GM12865 (cell line): ENCODE measurements at regions not wholly inside any gene's neighbourhood (a gene's known extent, or its start where the extent isn't known, plus 50 kb on each side); places are given as distances from the start of the nearest gene placed in this dataset.

Source experiments
- DNase-seq: peaks from one replicate; pipeline ENCODE4 v3.0.0; 2010; ENCODE audit warnings: low read depth
- H3K4me3 ChIP-seq: 2 replicates; pipeline ENCODE4 v1.5.1; 2011; ENCODE audit warnings: mild to moderate bottlenecking, low read depth, low read length, control low read depth
- TF ChIP-seq, protein P1 (sequence below): IDR thresholded peaks from 2 replicates; pipeline ENCODE4 v1.5.1; 2011; ENCODE audit warnings: low read length, control low read depth, low read depth, inconsistent platforms; ENCODE audit not compliant: insufficient read depth; ENCODE audit errors: missing control alignments

DNA sequence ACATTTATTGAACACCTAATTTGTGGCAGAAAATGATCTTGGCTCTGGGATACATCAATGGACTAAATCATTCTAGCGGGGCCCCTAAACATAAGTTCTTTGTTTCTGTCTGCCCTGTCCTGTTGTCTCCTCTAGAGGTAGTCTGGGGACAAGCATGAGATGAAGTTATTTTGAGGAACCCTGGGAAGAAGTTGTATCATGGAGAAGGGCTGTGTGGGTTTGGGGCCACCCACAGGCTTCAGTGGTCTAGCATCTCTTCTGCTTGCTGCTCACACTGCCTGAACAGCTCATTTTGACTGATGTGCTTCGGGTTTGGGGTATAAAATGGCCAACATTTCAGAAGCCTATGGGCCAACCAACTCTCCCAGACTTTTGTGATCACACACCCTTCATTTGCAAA, 50.3 kb upstream of the OSBPL11 start:
- TF ChIP-seq, protein P1, sequence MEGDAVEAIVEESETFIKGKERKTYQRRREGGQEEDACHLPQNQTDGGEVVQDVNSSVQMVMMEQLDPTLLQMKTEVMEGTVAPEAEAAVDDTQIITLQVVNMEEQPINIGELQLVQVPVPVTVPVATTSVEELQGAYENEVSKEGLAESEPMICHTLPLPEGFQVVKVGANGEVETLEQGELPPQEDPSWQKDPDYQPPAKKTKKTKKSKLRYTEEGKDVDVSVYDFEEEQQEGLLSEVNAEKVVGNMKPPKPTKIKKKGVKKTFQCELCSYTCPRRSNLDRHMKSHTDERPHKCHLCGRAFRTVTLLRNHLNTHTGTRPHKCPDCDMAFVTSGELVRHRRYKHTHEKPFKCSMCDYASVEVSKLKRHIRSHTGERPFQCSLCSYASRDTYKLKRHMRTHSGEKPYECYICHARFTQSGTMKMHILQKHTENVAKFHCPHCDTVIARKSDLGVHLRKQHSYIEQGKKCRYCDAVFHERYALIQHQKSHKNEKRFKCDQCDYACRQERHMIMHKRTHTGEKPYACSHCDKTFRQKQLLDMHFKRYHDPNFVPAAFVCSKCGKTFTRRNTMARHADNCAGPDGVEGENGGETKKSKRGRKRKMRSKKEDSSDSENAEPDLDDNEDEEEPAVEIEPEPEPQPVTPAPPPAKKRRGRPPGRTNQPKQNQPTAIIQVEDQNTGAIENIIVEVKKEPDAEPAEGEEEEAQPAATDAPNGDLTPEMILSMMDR = no peak
- DNase-seq = no peak

GRCh38 chr3:125646581-125646980, 51.3 kb upstream of the OSBPL11 start:
- TF ChIP-seq, protein P1 = no peak
- no peak overlapping the region for H3K4me3 ChIP-seq
- no peak for DNase-seq

More for the DNA sequence above, 50.3 kb upstream of the OSBPL11 start:
- no peak overlapping the region for H3K4me3 ChIP-seq

DNA sequence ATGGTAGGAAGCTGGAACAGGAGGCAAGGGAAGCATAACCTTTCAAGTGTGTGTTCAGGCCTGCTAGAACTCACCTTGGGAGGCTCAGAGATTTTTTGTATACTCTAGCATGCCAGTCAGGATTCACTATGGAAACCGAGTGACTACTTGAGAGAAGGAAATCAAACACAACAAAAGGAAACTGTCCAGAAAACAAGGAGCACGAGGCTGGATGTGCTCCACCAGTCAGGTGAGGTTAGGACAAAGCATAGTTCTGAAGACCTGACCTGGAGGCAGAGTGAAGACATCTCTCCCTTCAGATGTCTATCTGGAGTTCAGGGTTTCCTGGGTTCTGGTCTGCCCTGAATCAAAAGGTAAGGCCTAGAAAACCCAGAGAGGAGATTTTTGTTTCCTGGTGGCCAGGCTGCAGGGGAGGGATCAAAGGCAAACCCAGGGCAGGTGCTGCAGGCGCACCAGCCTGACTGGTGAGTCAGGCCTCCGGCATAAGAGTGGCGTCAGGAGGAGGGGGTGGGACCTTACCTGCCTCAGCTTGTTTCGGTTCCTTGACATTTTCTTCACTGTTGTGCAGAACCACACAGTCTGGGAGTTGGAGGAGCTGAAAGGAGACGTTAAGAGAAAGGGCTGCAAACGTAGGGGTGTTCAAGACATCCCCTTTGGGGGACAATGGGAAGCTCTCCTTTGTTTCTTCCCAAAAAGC, 52.2 kb upstream of the OSBPL11 start:
- no peak overlapping the region for H3K4me3 ChIP-seq
- TF ChIP-seq, protein P1 = no peak
- no peak for DNase-seq

GRCh38 chr3:125651244-125651643, 55.9 kb upstream of the OSBPL11 start:
- TF ChIP-seq, protein P1 = no peak
- H3K4me3 ChIP-seq = no peak overlapping the region
- no peak for DNase-seq

DNA sequence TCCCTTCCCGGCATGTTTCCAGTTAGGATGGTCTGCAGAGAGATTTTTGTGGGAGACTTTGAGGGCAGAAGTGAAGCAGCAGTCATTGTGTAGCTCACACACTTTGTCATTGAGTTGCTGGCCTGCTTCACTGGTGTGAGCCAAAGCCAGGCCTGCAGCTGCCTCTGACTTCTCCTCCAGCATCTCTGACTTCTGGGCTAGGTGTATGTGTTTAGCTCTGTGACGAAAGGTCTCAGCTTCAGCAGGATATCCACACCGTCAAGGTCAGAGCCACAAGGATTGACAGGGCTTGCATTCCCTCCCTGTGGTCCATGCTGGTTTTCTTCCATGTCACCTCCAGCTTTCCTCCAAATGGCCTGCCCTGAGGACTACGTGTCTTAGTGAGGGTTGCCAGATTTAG, 57.1 kb upstream of the OSBPL11 start:
- TF ChIP-seq, protein P1 = no peak
- no peak for DNase-seq

DNA sequence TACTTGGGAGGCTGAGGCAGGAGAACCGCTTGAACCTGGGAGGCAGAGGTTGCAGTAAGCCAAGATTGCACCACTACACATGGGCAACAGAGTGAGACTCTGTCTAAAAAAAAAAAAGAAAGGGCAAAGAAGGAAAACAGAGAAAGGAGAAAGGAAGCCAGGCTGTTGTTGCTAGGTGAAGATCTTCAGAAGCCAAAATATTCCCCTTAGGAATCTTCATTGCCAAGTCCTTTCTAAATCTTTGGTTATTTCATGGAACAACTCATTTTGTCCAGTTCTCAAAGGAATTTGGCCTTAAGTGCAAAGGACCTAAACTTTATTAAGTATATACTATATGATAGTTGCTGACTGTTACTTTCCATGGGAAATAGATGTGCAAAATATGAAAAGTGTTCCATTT, 59.2 kb upstream of the OSBPL11 start:
- DNase-seq = no peak
- TF ChIP-seq, protein P1 = no peak
- no peak overlapping the region for H3K4me3 ChIP-seq

More for the DNA sequence above, 57.1 kb upstream of the OSBPL11 start:
- no peak overlapping the region for H3K4me3 ChIP-seq

DNA sequence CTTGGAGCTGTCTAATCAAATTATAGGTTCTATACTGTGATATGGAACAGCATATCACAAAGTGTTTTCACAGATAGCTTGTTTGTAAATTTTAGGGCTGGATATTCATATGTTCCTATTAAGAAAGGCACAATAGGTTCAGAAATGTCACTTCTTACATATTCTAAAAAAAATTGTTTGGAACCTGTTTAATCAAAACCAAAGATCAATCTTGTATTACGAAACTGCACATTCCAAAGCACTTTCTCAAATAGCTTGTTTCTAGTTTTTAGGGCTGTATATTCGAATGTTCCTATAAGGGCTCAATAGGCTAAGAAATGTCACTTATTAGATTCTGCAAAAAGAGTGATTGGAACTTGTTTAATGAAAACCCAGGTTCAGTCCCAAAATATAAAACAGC, 67.4 kb upstream of the OSBPL11 start:
- no peak overlapping the region for H3K4me3 ChIP-seq
- TF ChIP-seq, protein P1 = no peak
- no peak for DNase-seq
